H9 (cell line): ENCODE measurements at regions not wholly inside any gene's neighbourhood (a gene's known extent, or its start where the extent isn't known, plus 50 kb on each side); places are given as distances from the start of the nearest gene placed in this dataset.
A peak's percentile ranks its signal among the peaks of the same experiment; 100 is the strongest.

Experiments
- DNase-seq: peaks from one replicate; pipeline ENCODE4 v3.0.0-alpha.2; 2017
- H2AFZ ChIP-seq: one replicate; pipeline ENCODE4 v1.6.1; 2013; ENCODE audit warnings: mild to moderate bottlenecking, low read length, control low read depth, moderate library complexity
- H2AK5ac ChIP-seq: 2 replicates; pipeline ENCODE4 v1.6.1; 2013; ENCODE audit warnings: low read length, control low read depth, mixed read lengths; ENCODE audit not compliant: insufficient read length
- H2BK120ac ChIP-seq: one replicate; pipeline ENCODE4 v1.6.1; 2013; ENCODE audit warnings: low read depth, mild to moderate bottlenecking, low read length, control low read depth, inconsistent platforms; ENCODE audit not compliant: poor library complexity, severe bottlenecking
- H2BK12ac ChIP-seq: 2 replicates; pipeline ENCODE4 v1.6.1; 2013; ENCODE audit warnings: low read length, control low read depth, mixed read lengths, low read depth; ENCODE audit not compliant: insufficient read length
- H2BK15ac ChIP-seq: 2 replicates; pipeline ENCODE4 v1.6.1; 2013; ENCODE audit warnings: low read depth, low read length, control low read depth
- H2BK20ac ChIP-seq: one replicate; pipeline ENCODE4 v1.6.1; 2013; ENCODE audit warnings: low read depth, mild to moderate bottlenecking, low read length, control low read depth, inconsistent platforms; ENCODE audit not compliant: poor library complexity, severe bottlenecking
- H2BK5ac ChIP-seq: 2 replicates; pipeline ENCODE4 v1.6.1; 2013; ENCODE audit warnings: low read length, control low read depth, mixed read lengths; ENCODE audit not compliant: insufficient read length
- H3K14ac ChIP-seq: 2 replicates; pipeline ENCODE4 v1.6.1; 2013; ENCODE audit warnings: low read length, control low read depth; ENCODE audit not compliant: insufficient read depth
- H3K18ac ChIP-seq: 2 replicates; pipeline ENCODE4 v1.6.1; 2013; ENCODE audit warnings: low read depth, mild to moderate bottlenecking, mixed read lengths, low read length, control low read depth; ENCODE audit not compliant: insufficient read length
- H3K23ac ChIP-seq: 2 replicates; pipeline ENCODE4 v1.6.1; 2013; ENCODE audit warnings: low read length, control low read depth, mixed read lengths, low read depth; ENCODE audit not compliant: insufficient read length
- H3K23me2 ChIP-seq: 2 replicates; pipeline ENCODE4 v1.6.1; 2013; ENCODE audit warnings: low read depth, mild to moderate bottlenecking, mixed read lengths, low read length, control low read depth; ENCODE audit not compliant: insufficient read length, poor library complexity, severe bottlenecking
- H3K27ac ChIP-seq: 2 replicates; pipeline ENCODE4 v1.5.1; 2013; ENCODE audit warnings: low read length, control low read depth, mixed read lengths, low read depth; ENCODE audit not compliant: insufficient read length
- H3K27me3 ChIP-seq: 2 replicates; pipeline ENCODE4 v1.6.1; 2013; ENCODE audit warnings: low read length, control low read depth, inconsistent platforms; ENCODE audit not compliant: insufficient read depth
- H3K4ac ChIP-seq: 2 replicates; pipeline ENCODE4 v1.6.1; 2013; ENCODE audit warnings: low read depth, mild to moderate bottlenecking, control low read depth, inconsistent platforms, low read length, moderate library complexity
- H3K4me1 ChIP-seq: 2 replicates; pipeline ENCODE4 v1.6.1; 2013; ENCODE audit warnings: low read length, control low read depth, inconsistent platforms; ENCODE audit not compliant: insufficient read depth
- H3K4me2 ChIP-seq: 2 replicates; pipeline ENCODE4 v1.6.1; 2013; ENCODE audit warnings: low read length, control low read depth, mixed read lengths; ENCODE audit not compliant: insufficient read length, insufficient read depth
- H3K56ac ChIP-seq: 2 replicates; pipeline ENCODE4 v1.6.1; 2013; ENCODE audit warnings: low read depth, mild to moderate bottlenecking, mixed read lengths, low read length, control low read depth; ENCODE audit not compliant: insufficient read length
- H3K79me1 ChIP-seq: 2 replicates; pipeline ENCODE4 v1.6.1; 2013; ENCODE audit warnings: low read depth, mild to moderate bottlenecking, moderate library complexity, low read length, control low read depth, inconsistent platforms; ENCODE audit not compliant: insufficient read depth, poor library complexity, severe bottlenecking
- H3K79me2 ChIP-seq: 2 replicates; pipeline ENCODE4 v1.6.1; 2013; ENCODE audit warnings: low read length, control low read depth, inconsistent platforms; ENCODE audit not compliant: insufficient read depth
- H3K9ac ChIP-seq: 2 replicates; pipeline ENCODE4 v1.6.1; 2013; ENCODE audit warnings: low read length, control low read depth, mixed read lengths; ENCODE audit not compliant: insufficient read length; ENCODE audit errors: extremely low read depth
- H3K9me3 ChIP-seq: one replicate; pipeline ENCODE4 v1.6.1; 2013; ENCODE audit warnings: low read depth, low read length, inconsistent platforms; ENCODE audit not compliant: control insufficient read depth
- H3T11ph ChIP-seq: one replicate; pipeline ENCODE4 v1.6.1; 2013; ENCODE audit warnings: mild to moderate bottlenecking, low read length, control low read depth, inconsistent platforms
- H4K20me1 ChIP-seq: one replicate; pipeline ENCODE4 v1.6.1; 2013; ENCODE audit not compliant: control insufficient read depth, insufficient read length, insufficient read depth
- H4K5ac ChIP-seq: 2 replicates; pipeline ENCODE4 v1.6.1; 2013; ENCODE audit warnings: low read depth, mild to moderate bottlenecking, mixed read lengths, low read length, control low read depth; ENCODE audit not compliant: insufficient read length
- H4K8ac ChIP-seq: replicated peaks from 2 replicates; pipeline ENCODE4 v1.6.1; 2013; ENCODE audit warnings: low read length, control low read depth, mixed read lengths, low read depth; ENCODE audit not compliant: insufficient read length
- H4K91ac ChIP-seq: 2 replicates; pipeline ENCODE4 v1.6.1; 2013; ENCODE audit warnings: low read depth, mild to moderate bottlenecking, moderate library complexity, mixed read lengths, low read length, control low read depth; ENCODE audit not compliant: insufficient read length
- H3K27ac Mint-ChIP-seq, 3 experiments: 2 replicates in 2 of 3; 3 replicates in 1 of 3; pipeline ENCODE4 v1.8.0; 2020 to 2021; ENCODE audit warnings: mixed read lengths in 3 of 3, mild to moderate bottlenecking in 1 of 3, moderate library complexity in 1 of 3
- H3K27me3 Mint-ChIP-seq: 2 replicates; pipeline ENCODE4 v1.8.0; 2021; ENCODE audit warnings: low read depth, mild to moderate bottlenecking, moderate library complexity, mixed read lengths
- H3K36me3 Mint-ChIP-seq, 3 experiments: 2 replicates in 2 of 3; 3 replicates in 1 of 3; pipeline ENCODE4 v1.8.0; 2020 to 2021; ENCODE audit warnings: low read depth in 3 of 3, mixed read lengths in 3 of 3; ENCODE audit not compliant: insufficient read depth in 1 of 3
- H3K4me1 Mint-ChIP-seq, 2 experiments: 2 replicates each; pipeline ENCODE4 v1.8.0; 2020; ENCODE audit warnings: mixed read lengths in 2 of 2
- H3K4me3 Mint-ChIP-seq, 2 experiments: 2 replicates in 1 of 2; 3 replicates in 1 of 2; pipeline ENCODE4 v1.8.0; 2020 to 2021; ENCODE audit warnings: mild to moderate bottlenecking in 2 of 2, mixed read lengths in 2 of 2, moderate library complexity in 1 of 2
- H3K9me3 Mint-ChIP-seq, 2 experiments: 2 replicates in 1 of 2; 3 replicates in 1 of 2; pipeline ENCODE4 v1.8.0; 2020; ENCODE audit warnings: mild to moderate bottlenecking in 2 of 2, mixed read lengths in 2 of 2, moderate library complexity in 1 of 2
- WGBS: extraction: QIAGEN DNeasy Blood & Tissue Kit; methylation state at CpG from one replicate; pipeline ENCODE4 v1.1.7; 2013; ENCODE audit warnings: missing lambda C conversion rate, low lambda C conversion rate, mixed read lengths; ENCODE audit not compliant: insufficient read length; ENCODE audit errors: extremely low coverage; 5-methylcytosine and 5-hydroxymethylcytosine counted together
- TF ChIP-seq, protein P1 (sequence below): fragments of 200-600 bp; sonication (generic); conservative IDR thresholded peaks from 3 replicates; pipeline ENCODE4 v1.8.0; 2021; ENCODE audit warnings: antibody characterized with exemption, mild to moderate bottlenecking

DNA sequence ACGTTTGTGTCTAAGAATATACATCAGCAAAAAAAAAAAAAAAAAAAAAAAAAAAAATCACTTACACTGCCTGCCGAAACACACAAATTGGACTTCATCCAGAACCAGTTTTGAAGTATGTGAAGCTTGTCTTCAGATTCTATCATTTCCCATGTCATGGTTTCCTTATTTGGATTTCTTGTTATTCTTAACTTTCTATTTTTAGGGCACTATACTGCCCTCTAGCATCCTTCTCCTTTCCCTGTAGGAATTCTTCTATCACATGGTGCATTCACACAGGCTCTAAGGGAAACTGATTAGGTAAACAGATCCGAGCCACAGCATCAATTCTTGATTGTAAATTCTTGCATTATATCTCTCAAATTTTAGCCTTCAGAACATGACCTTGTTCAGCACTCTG is 1507.5 kb downstream of the OLFM4 start:
- H3K4me1 ChIP-seq = no peaks in the 10 kb centered on the region
- H3K36me3 Mint-ChIP-seq = no peaks in the 10 kb centered on the region
- no peak overlapping the region for H3T11ph ChIP-seq
- H4K5ac ChIP-seq = no peak overlapping the region
- no peaks in the 10 kb centered on the region for H3K9me3 ChIP-seq
- no peaks in the 10 kb centered on the region for H3K79me2 ChIP-seq
- DNase-seq = no peak
- H2BK15ac ChIP-seq = no peak overlapping the region
- TF ChIP-seq, protein P1, sequence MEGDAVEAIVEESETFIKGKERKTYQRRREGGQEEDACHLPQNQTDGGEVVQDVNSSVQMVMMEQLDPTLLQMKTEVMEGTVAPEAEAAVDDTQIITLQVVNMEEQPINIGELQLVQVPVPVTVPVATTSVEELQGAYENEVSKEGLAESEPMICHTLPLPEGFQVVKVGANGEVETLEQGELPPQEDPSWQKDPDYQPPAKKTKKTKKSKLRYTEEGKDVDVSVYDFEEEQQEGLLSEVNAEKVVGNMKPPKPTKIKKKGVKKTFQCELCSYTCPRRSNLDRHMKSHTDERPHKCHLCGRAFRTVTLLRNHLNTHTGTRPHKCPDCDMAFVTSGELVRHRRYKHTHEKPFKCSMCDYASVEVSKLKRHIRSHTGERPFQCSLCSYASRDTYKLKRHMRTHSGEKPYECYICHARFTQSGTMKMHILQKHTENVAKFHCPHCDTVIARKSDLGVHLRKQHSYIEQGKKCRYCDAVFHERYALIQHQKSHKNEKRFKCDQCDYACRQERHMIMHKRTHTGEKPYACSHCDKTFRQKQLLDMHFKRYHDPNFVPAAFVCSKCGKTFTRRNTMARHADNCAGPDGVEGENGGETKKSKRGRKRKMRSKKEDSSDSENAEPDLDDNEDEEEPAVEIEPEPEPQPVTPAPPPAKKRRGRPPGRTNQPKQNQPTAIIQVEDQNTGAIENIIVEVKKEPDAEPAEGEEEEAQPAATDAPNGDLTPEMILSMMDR = peak; percentile 73
- H3K79me1 ChIP-seq = no peaks in the 10 kb centered on the region
- H4K91ac ChIP-seq = no peak overlapping the region
- H3K14ac ChIP-seq = no peak overlapping the region
- H3K23ac ChIP-seq = no peak overlapping the region
- H3K4me3 Mint-ChIP-seq = no peak overlapping the region
- no peaks in the 10 kb centered on the region for H4K20me1 ChIP-seq
- no peak overlapping the region for H2BK120ac ChIP-seq
- H2AFZ ChIP-seq = no peak overlapping the region
- no peak overlapping the region for H2BK5ac ChIP-seq
- H3K9me3 Mint-ChIP-seq = no peaks in the 10 kb centered on the region
- no peaks in the 10 kb centered on the region for H3K27me3 Mint-ChIP-seq
- H3K23me2 ChIP-seq = no peaks in the 10 kb centered on the region
- no peak overlapping the region for H3K27ac Mint-ChIP-seq
- no peak overlapping the region for H2BK20ac ChIP-seq
- no peak overlapping the region for H3K4ac ChIP-seq
- H3K27me3 ChIP-seq = no peaks in the 10 kb centered on the region
- H3K18ac ChIP-seq = no peak overlapping the region
- no peak overlapping the region for H3K56ac ChIP-seq
- H3K27ac ChIP-seq = no peak overlapping the region
- H2AK5ac ChIP-seq = no peak overlapping the region
- H3K4me2 ChIP-seq = no peak overlapping the region
- WGBS = no CpG with 5 or more reads among the region's 3 CpGs
- no peak overlapping the region for H3K9ac ChIP-seq
- no peak overlapping the region for H4K8ac ChIP-seq
- no peak overlapping the region for H2BK12ac ChIP-seq
- H3K4me1 Mint-ChIP-seq = peaks cover 11 to 26% of the 10 kb centered on the region in 2 experiments
